LNCaP clone FGC (cell line): ENCODE measurements at regions not wholly inside any gene's neighbourhood (a gene's known extent, or its start where the extent isn't known, plus 50 kb on each side); places are given as distances from the start of the nearest gene placed in this dataset.
A peak's percentile ranks its signal among the peaks of the same experiment; 100 is the strongest.
"Not testable (repeated sequence)": the region's sequence is repeated elsewhere in the genome, so short reads cannot be mapped to it uniquely, and the experiment has no call there.

ENCODE experiments used
- DNase-seq: peaks from one replicate; pipeline ENCODE4 v3.0.0-alpha.2; 2011; ENCODE audit warnings: low read depth
- H3K4me3 ChIP-seq: 2 replicates; pipeline ENCODE4 v1.5.1; 2011; ENCODE audit warnings: mild to moderate bottlenecking, low read depth, low read length, control low read depth
- CTCF ChIP-seq: IDR thresholded peaks from 2 replicates; pipeline ENCODE4 v1.5.1; 2012; ENCODE audit warnings: mild to moderate bottlenecking; ENCODE audit not compliant: control insufficient read depth, insufficient read depth; ENCODE audit errors: extremely low read depth

- DNase-seq, result no peak
- no peak for TF ChIP-seq CTCF
- no peak overlapping the region for H3K4me3 ChIP-seq
Measured at GRCh38 chr3:70640481-70640880, 328.0 kb upstream of the MDFIC2 start.

- no peak for TF ChIP-seq CTCF
Measured at GRCh38 chr3:70635301-70635700, 322.9 kb upstream of the MDFIC2 start.

GRCh38 chr3:70631716-70632307 is 319.4 kb upstream of the MDFIC2 start:
- peak; percentile 2 for DNase-seq
- no peak for TF ChIP-seq CTCF
- no peak overlapping the region for H3K4me3 ChIP-seq

More at GRCh38 chr3:70635301-70635700, 322.9 kb upstream of the MDFIC2 start:
- no peak overlapping the region for H3K4me3 ChIP-seq
- DNase-seq, result no peak

- H3K4me3 ChIP-seq, result no peak overlapping the region
- TF ChIP-seq CTCF, result no peak
- no peak for DNase-seq
Measured at GRCh38 chr3:70621451-70621850, 309.0 kb upstream of the MDFIC2 start.

GRCh38 chr3:70620956-70621355 is 308.5 kb upstream of the MDFIC2 start:
- no peak for TF ChIP-seq CTCF
- H3K4me3 ChIP-seq, result no peak overlapping the region
- no peak for DNase-seq

GRCh38 chr3:70620367-70620766 is 307.9 kb upstream of the MDFIC2 start:
- TF ChIP-seq CTCF, result no peak
- peak; percentile 25 for DNase-seq
- no peak overlapping the region for H3K4me3 ChIP-seq

GRCh38 chr3:70618151-70618550 is 305.7 kb upstream of the MDFIC2 start:
- no peak for TF ChIP-seq CTCF
- no peak for DNase-seq
- H3K4me3 ChIP-seq, result no peak overlapping the region

- not testable (repeated sequence) for DNase-seq, H3K4me3 ChIP-seq
Measured at GRCh38 chr3:70617349-70617748, 304.9 kb upstream of the MDFIC2 start.
